ENCODE measurements at regions not wholly inside any gene's neighbourhood (a gene's known extent, or its start where the extent isn't known, plus 50 kb on each side); places are given as distances from the start of the nearest gene placed in this dataset.

GRCh38 chr6:8651998-8652397, 216.7 kb upstream of the SLC35B3 start:
- TF ChIP-seq CTCF (IDR thresholded peaks at IDR 0.05; ENCODE audit: low read depth, low read length): no peak
- no peak overlapping the region for H3K4me3 ChIP-seq

DNA sequence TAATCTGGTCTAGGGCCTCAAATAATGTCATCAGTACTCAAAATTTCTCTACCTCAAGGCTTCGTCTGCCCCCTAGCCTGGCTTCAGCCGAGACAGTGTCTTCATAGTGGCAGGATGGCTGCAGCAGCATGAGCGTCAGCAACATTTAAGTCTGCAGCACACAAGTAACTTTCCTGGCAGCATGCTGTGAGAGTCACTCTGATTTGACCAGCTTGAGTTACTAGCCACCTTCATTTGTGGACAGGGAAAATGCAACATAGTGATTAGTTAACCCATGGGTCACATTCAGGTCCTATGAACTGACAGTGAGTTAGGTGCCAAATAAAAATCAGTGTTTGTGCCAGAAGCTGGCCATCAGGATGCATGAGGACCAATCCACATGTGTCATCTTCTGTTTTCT, 209.9 kb upstream of the SLC35B3 start:
- Histone ChIP-seq H3K4me3 (no peak overlapping the region), H3K27ac (no peak overlapping the region), H3K36me3 (no peaks in the 10 kb centered on the region), H3K4me1 (ENCODE audit: low read depth) (no peaks in the 10 kb centered on the region), H3K9me3 (ENCODE audit: low read depth) (no peaks in the 10 kb centered on the region), H3K27me3 (no peaks in the 10 kb centered on the region)
- no peak for DNase-seq (ENCODE audit: low read depth in 1 of 2, low spot score in 1 of 2)
- TF ChIP-seq CTCF (IDR thresholded peaks at IDR 0.05; ENCODE audit: low read depth, low read length): no peak

More at GRCh38 chr6:8651998-8652397, 216.7 kb upstream of the SLC35B3 start:
- no peaks in the 10 kb centered on the region for H3K27me3 ChIP-seq
- H3K4me1 ChIP-seq (ENCODE audit: low read depth): peaks cover under 1% of the 10 kb centered on the region
- H3K36me3 ChIP-seq: no peaks in the 10 kb centered on the region
- no peak overlapping the region for H3K27ac ChIP-seq
- H3K9me3 ChIP-seq (ENCODE audit: low read depth): no peaks in the 10 kb centered on the region
- DNase-seq (ENCODE audit: low read depth in 1 of 2, low spot score in 1 of 2): no peak

DNA sequence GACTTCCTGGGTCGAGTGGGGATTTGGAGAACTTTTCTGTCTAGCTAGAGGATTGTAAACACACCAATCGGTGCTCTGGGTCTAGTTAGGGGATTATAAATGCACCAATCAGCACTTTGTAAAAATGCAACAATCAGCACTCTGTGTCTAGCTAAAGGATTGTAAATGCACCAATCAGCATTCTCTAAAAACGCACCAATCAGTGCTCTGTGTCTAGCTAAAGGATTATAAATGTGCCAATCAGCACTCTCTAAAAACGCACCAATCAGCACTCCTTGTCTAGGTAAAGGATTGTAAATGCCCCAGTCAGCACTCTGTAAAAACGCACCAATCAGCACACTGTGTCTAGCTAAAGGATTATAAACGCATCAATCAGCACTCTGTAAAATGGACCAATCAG, 209.0 kb upstream of the SLC35B3 start:
- no peaks in the 10 kb centered on the region for H3K4me1 ChIP-seq (ENCODE audit: low read depth)
- no peaks in the 10 kb centered on the region for H3K9me3 ChIP-seq (ENCODE audit: low read depth)
- DNase-seq (ENCODE audit: low read depth in 1 of 2, low spot score in 1 of 2): no peak
- no peak overlapping the region for H3K4me3 ChIP-seq
- H3K27me3 ChIP-seq: no peaks in the 10 kb centered on the region
- no peaks in the 10 kb centered on the region for H3K36me3 ChIP-seq
- no peak overlapping the region for H3K27ac ChIP-seq
- TF ChIP-seq CTCF (IDR thresholded peaks at IDR 0.05; ENCODE audit: low read depth, low read length): no peak

DNA sequence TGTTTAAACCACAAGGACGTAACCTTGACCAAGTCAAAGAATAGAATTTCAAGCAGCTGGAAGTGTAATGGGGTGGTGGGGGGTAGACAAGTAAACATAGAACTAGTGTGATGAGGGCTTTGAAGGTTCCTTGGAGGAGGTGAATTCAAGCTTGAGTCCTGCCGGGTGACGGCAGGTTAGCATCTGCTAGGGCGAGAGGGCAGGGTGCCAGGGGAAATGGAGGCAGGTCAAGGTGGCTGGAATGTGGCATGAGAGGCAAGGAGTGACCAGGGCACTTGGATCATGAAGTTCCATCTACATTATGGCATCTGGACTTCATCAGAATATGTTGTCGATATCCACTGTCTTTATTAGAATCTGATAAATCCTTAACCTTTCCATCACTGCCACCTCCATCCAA, 207.5 kb upstream of the SLC35B3 start:
- no peaks in the 10 kb centered on the region for H3K9me3 ChIP-seq (ENCODE audit: low read depth)
- no peak overlapping the region for H3K27ac ChIP-seq
- TF ChIP-seq CTCF (IDR thresholded peaks at IDR 0.05; ENCODE audit: low read depth, low read length): no peak
- H3K4me1 ChIP-seq (ENCODE audit: low read depth): no peaks in the 10 kb centered on the region
- H3K27me3 ChIP-seq: no peaks in the 10 kb centered on the region
- no peak overlapping the region for H3K4me3 ChIP-seq
- H3K36me3 ChIP-seq: no peaks in the 10 kb centered on the region
- DNase-seq (ENCODE audit: low read depth in 1 of 2, low spot score in 1 of 2): no peak

DNA sequence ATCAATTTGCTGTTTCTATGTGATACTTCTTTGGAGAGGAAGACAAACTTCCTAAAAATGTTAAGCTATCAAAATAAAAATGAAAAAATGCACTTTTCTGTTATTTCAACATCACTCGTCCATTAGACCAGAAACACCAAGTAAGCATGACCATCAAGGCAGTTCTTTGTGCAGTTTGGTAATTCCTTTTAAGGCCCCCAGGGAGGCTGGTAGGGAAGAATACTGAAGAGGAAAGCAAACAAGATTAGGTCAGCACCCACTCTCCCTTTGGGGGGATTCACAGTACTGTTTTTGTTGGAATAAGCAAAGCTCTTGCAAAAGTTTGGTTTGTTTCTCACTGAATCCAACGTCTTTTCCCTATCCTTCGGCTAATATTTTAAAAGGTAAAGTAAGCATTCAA, 206.8 kb upstream of the SLC35B3 start:
- DNase-seq (ENCODE audit: low read depth in 1 of 2, low spot score in 1 of 2): no peak
- no peak overlapping the region for H3K4me3 ChIP-seq
- no peak for TF ChIP-seq CTCF (IDR thresholded peaks at IDR 0.05; ENCODE audit: low read depth, low read length)
- no peaks in the 10 kb centered on the region for H3K4me1 ChIP-seq (ENCODE audit: low read depth)
- no peaks in the 10 kb centered on the region for H3K27me3 ChIP-seq
- no peak overlapping the region for H3K27ac ChIP-seq
- H3K9me3 ChIP-seq (ENCODE audit: low read depth): no peaks in the 10 kb centered on the region
- H3K36me3 ChIP-seq: no peaks in the 10 kb centered on the region
